DND-41 (cell line): ENCODE measurements at regions not wholly inside any gene's neighbourhood (a gene's known extent, or its start where the extent isn't known, plus 50 kb on each side); places are given as distances from the start of the nearest gene placed in this dataset.

Experiments
- ATAC-seq: fragments of 200-7000 bp; cut with Tn5 transposase; 3 replicates; pipeline ENCODE4 v1.9.1; 2021; ENCODE audit warnings: low read depth; ENCODE audit not compliant: insufficient read depth
- DNase-seq: peaks from one replicate; pipeline ENCODE4 v3.0.0-alpha.2; 2020
- H2AFZ ChIP-seq: 2 replicates; pipeline ENCODE4 v1.6.0; 2012; ENCODE audit warnings: low read depth, low read length
- H3K27ac ChIP-seq: 2 replicates; pipeline ENCODE4 v1.5.1; 2012; ENCODE audit warnings: low read length, inconsistent platforms
- H3K27me3 ChIP-seq: fragments of 200-600 bp; sonication (generic); 2 replicates; pipeline ENCODE4 v1.6.0; 2012; ENCODE audit warnings: low read length, mild to moderate bottlenecking, inconsistent platforms; ENCODE audit not compliant: insufficient read depth, poor library complexity
- H3K36me3 ChIP-seq: 2 replicates; pipeline ENCODE4 v1.5.1; 2012; ENCODE audit warnings: low read length, inconsistent platforms; ENCODE audit not compliant: insufficient read depth
- H3K4me1 ChIP-seq: 2 replicates; pipeline ENCODE4 v1.5.1; 2012; ENCODE audit warnings: mild to moderate bottlenecking, low read length; ENCODE audit not compliant: insufficient read depth
- H3K4me2 ChIP-seq: 2 replicates; pipeline ENCODE4 v1.6.0; 2012; ENCODE audit warnings: mild to moderate bottlenecking, moderate library complexity, low read length, inconsistent platforms; ENCODE audit not compliant: insufficient read depth
- H3K4me3 ChIP-seq, 2 experiments: fragments of 200-600 bp in 1 of 2; shearing (Covaris generic) in 1 of 2; 2 replicates each; pipeline ENCODE4 v1.5.1; 2012 to 2016; ENCODE audit warnings: inconsistent platforms in 2 of 2, low read length in 2 of 2, mild to moderate bottlenecking in 2 of 2, low read depth in 1 of 2, moderate library complexity in 1 of 2
- H3K79me2 ChIP-seq: 2 replicates; pipeline ENCODE4 v1.6.0; 2012; ENCODE audit warnings: low read length, inconsistent platforms; ENCODE audit not compliant: insufficient read depth
- H3K9ac ChIP-seq: 2 replicates; pipeline ENCODE4 v1.6.0; 2012; ENCODE audit warnings: low read depth, mild to moderate bottlenecking, inconsistent platforms, low read length, moderate library complexity
- H3K9me3 ChIP-seq: 2 replicates; pipeline ENCODE4 v1.5.1; 2012; ENCODE audit warnings: low read length, moderate library complexity, mild to moderate bottlenecking, inconsistent platforms; ENCODE audit not compliant: insufficient read depth, severe bottlenecking
- H4K20me1 ChIP-seq: 2 replicates; pipeline ENCODE4 v1.6.0; 2012; ENCODE audit warnings: low read length; ENCODE audit not compliant: insufficient read depth
- CTCF ChIP-seq: IDR thresholded peaks from 2 replicates; pipeline ENCODE4 v1.5.1; 2012; ENCODE audit warnings: borderline replicate concordance, low read length, moderate library complexity, mild to moderate bottlenecking; ENCODE audit not compliant: poor library complexity, severe bottlenecking; ENCODE audit errors: extremely low read depth
- EZH2 ChIP-seq: IDR thresholded peaks from 3 replicates; pipeline ENCODE4 v1.6.1; 2012; ENCODE audit warnings: borderline replicate concordance, low read depth, mild to moderate bottlenecking, moderate library complexity, low read length, inconsistent platforms; ENCODE audit not compliant: severe bottlenecking

DNA sequence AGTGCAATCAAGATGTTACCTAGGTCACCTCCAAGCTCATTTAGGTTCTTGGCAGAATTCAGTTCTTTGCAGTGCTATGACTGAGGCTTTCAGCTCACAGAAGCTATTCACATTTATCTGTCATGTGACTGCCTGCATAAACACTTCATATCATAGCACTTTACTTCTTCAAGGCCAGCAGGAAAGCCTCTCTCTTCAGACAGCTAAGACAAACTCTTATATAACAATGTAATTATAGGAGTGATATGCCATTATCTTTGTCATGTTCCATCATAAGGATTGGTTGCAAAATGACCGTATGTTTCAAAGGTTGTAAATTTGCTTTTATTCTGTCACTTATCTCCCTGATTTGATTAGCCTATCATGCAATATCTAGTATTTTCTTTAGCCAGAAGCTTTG lies 78.8 kb upstream of the TMEM196 start:
- H3K27me3 ChIP-seq: no peaks in the 10 kb centered on the region
- H2AFZ ChIP-seq: no peak overlapping the region
- H3K4me3 ChIP-seq: no peak overlapping the region
- no peak overlapping the region for H3K27ac ChIP-seq
- TF ChIP-seq CTCF: no peak
- TF ChIP-seq EZH2: no peak
- H3K79me2 ChIP-seq: no peaks in the 10 kb centered on the region
- no peaks in the 10 kb centered on the region for H3K9me3 ChIP-seq
- H3K4me1 ChIP-seq: no peaks in the 10 kb centered on the region
- no peaks in the 10 kb centered on the region for H4K20me1 ChIP-seq
- H3K4me2 ChIP-seq: no peak overlapping the region
- no peak for DNase-seq
- H3K36me3 ChIP-seq: no peaks in the 10 kb centered on the region
- no peak for ATAC-seq
- H3K9ac ChIP-seq: no peak overlapping the region

- Histone ChIP-seq H3K36me3 (no peaks in the 10 kb centered on the region), H3K4me3 (no peak overlapping the region), H2AFZ (no peak overlapping the region), H3K79me2 (no peaks in the 10 kb centered on the region), H3K27me3 (no peaks in the 10 kb centered on the region), H3K9me3 (no peaks in the 10 kb centered on the region), H4K20me1 (no peaks in the 10 kb centered on the region), H3K4me2 (no peak overlapping the region), H3K9ac (no peak overlapping the region), H3K27ac (no peak overlapping the region), H3K4me1 (no peaks in the 10 kb centered on the region)
- ATAC-seq (no peak), DNase-seq (no peak)
- TF ChIP-seq EZH2: no peak
- TF ChIP-seq CTCF: no peak
Measured at GRCh38 chr7:19851504-19851903, 78.1 kb upstream of the TMEM196 start.

DNA sequence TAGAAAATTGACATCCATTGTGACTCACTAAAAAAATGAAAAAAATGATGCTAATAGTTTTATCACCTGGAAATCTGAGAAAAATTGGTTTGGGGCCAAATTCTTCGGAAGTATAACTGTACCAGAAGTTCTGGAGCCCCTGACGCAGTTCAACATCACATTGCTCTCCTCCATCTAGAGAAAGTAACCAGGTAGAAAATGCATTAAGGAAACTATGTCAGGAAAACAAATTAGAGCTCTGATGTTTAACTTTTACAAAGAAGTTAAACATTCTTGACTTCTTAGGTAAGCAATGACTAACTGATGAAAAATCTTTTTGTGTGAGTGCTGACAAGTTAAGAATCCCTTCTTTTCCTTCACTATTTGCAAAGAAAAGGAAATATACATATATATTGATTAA lies 61.1 kb upstream of the TMEM196 start:
- no peak for DNase-seq
- no peak for ATAC-seq
- H3K27ac ChIP-seq: no peak overlapping the region

More for the DNA sequence above, 61.1 kb upstream of the TMEM196 start:
- Histone ChIP-seq H3K79me2 (no peaks in the 10 kb centered on the region), H2AFZ (no peak overlapping the region), H3K36me3 (no peaks in the 10 kb centered on the region), H3K9me3 (no peaks in the 10 kb centered on the region), H3K4me2 (no peak overlapping the region), H3K4me3 (no peak overlapping the region), H3K4me1 (no peaks in the 10 kb centered on the region), H3K9ac (no peak overlapping the region), H4K20me1 (no peaks in the 10 kb centered on the region), H3K27me3 (no peaks in the 10 kb centered on the region)
- TF ChIP-seq CTCF (no peak), EZH2 (no peak)
